ENCODE measurements at regions not wholly inside any gene's neighbourhood (a gene's known extent, or its start where the extent isn't known, plus 50 kb on each side); places are given as distances from the start of the nearest gene placed in this dataset.

- no peak for DNase-seq
Measured at GRCh38 chr2:176471949-176472348, 202.7 kb downstream of the MTX2 start.

DNA sequence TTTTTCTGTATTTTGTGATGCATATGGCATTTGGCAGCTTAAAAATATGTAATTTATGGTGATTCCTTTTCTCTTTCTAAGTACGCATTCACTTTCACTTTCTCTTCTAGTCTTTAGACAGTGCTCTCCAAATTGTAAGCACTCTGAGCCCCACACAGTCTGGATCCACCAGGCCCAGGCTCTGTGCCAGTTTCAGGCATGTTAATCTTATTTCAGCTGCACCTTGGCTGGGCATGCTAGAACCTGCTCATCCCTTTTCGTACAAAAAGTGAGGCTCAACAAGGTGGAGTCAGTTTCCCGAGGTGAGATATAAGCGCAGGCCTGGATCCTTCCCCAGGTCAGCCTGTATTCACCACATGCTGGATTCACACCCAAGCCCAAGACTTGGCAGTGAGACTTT, 203.9 kb downstream of the MTX2 start:
- peak; percentile 49 for DNase-seq

GRCh38 chr2:176473851-176474250, 204.6 kb downstream of the MTX2 start:
- DNase-seq = no peak

- DNase-seq = no peak
Measured at GRCh38 chr2:176477336-176477735, 208.1 kb downstream of the MTX2 start.

GRCh38 chr2:176479961-176480360, 210.7 kb downstream of the MTX2 start:
- no peak for DNase-seq

DNA sequence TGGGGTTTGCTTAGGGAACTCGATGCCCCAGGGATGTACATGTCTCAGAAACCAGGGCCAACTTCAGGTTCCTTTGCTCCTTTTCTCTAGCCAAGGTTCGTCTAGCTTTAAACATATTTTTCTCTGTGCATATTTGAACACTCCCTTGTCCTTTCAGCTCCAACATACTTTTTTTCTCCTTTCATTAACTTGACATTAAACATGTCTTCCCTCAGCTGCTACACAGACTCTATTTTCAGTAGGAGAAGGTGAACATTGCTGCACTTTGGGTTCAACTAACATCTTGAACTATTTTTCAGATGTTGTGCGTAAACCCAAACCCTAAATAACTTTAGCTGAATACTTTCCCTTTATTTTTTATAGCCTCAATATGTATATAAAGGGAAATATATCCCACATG, 212.9 kb downstream of the MTX2 start:
- DNase-seq = no peak

DNA sequence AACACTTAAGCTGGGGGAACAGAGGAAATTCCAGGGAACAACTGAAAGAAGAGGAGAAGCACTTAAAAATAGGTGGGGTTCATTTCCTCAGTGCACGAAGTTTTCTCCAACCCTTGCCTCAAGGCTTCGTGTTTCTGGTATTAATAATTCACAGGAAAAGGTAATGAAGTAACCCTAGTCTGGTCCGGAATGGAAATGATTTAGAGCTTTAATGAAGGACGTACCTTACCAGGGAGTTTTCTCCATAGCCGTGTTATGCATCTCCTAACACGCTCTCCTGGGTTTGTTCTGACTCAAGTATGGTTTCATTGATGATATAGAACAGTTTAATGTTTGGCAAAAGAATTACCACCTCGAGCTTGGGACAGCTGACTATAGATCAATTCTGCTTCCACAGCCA, 214.2 kb downstream of the MTX2 start:
- DNase-seq = no peak

DNA sequence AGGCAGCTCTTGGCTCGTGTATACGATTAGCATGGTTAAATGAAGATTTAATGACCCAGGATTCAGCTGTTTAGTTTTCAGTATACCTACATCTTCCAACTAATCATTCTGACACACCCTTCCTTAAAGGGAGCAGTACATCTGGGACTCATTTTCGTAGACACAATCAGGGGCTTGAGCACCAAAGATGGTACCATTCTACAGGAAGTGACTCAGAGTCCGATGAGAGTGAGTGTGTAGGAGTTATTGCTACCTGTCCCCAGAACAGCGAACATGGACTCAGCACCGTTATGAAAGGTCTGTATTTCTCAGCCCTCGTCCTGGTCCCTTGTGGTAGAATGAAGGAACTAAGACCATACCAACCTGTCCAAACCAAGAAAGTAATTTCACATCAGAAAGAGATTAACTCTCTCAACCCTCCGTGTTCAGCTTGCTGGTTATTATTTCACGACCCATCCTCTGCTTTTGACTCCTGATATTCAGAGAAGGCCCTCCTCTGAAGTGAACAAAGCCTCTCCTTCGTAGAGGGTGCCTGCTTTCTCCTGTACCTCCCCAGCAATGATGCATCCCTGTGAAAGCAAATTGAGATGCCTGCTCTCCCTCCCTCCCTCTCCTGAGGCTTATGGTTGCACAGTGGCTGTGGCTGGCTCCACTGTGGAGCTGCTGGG, 214.8 kb downstream of the MTX2 start:
- no peak for DNase-seq

DNA sequence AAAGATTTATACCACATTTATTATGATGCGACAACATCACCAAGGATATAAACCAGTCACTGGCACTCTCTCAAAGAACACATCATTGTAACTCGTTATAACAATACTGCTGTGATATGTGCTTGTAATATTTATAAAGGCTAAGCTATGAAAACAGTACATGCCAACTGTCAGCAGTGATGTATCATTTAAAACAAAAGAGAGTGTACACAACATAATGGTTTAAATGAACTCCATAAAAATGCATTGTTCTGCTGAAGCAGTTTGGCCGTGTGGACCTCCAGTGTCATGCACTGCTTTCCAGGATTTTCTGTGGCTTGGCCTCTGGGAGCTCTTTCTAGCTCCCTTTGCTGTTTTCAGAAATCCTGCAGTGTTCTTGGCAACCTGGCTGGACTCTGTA, 215.6 kb downstream of the MTX2 start:
- DNase-seq = peak; percentile 14

GRCh38 chr2:176488431-176488830, 219.2 kb downstream of the MTX2 start:
- DNase-seq = no peak

GRCh38 chr2:176490061-176490861, 221.0 kb downstream of the MTX2 start:
- DNase-seq = no peak

GRCh38 chr2:176491172-176491904, 222.1 kb downstream of the MTX2 start:
- DNase-seq = no peak

GRCh38 chr2:176492583-176492982, 223.3 kb downstream of the MTX2 start:
- DNase-seq = no peak

GRCh38 chr2:176493226-176493825, 224.1 kb downstream of the MTX2 start:
- no peak for DNase-seq

- no peak for DNase-seq
Measured at GRCh38 chr2:176493909-176494308, 224.7 kb downstream of the MTX2 start.

- peak; percentile 30 for DNase-seq
Measured at GRCh38 chr2:176494949-176495353, 225.7 kb downstream of the MTX2 start.

DNA sequence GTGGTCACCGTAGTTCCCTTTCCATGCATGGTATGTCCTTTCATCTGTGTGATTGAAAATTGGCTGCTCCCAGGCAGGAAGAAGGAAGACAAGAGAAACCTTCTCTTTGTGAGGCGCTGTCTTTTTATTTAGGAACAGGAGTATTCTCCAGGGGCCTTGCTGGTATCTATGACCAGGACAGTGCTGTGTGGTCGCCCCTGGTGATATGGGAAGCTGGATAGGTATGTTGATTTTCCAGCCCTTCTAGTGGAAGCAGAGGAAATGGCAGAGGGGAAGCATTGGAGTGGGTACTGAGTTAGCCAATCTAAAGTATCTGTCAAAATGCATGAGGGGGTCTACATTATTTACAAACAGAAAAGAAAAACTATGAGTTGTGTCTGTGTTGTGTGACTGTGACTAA, 226.6 kb downstream of the MTX2 start:
- no peak for DNase-seq

- DNase-seq = no peak
Measured at GRCh38 chr2:176496761-176497160, 227.5 kb downstream of the MTX2 start.

- no peak for DNase-seq
Measured at GRCh38 chr2:176500901-176501300, 231.7 kb downstream of the MTX2 start.

DNA sequence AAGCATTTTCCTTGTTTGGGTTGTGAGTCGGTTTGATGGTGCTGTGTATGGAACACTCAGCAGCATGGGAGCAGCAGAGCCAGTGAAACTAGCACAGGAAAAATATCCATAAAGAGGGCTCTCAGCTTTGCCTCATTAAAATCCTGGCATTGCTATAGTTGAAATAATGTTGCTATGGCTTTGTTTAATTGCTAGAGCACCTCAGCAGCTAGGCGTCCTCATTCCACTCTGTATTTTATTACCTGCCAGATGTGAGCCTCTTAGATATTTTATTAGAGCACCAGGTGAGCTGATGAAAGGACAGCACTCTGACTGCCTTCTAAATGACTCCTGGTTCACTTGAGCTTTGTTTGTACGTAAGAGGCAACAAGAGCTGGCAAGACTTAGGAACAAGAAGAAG, 232.4 kb downstream of the MTX2 start:
- DNase-seq = peak; percentile 87

- DNase-seq = peak; percentile 8
Measured at GRCh38 chr2:176502619-176503018, 233.4 kb downstream of the MTX2 start.

- no peak for DNase-seq
Measured at GRCh38 chr2:176503776-176504175, 234.5 kb downstream of the MTX2 start.

DNA sequence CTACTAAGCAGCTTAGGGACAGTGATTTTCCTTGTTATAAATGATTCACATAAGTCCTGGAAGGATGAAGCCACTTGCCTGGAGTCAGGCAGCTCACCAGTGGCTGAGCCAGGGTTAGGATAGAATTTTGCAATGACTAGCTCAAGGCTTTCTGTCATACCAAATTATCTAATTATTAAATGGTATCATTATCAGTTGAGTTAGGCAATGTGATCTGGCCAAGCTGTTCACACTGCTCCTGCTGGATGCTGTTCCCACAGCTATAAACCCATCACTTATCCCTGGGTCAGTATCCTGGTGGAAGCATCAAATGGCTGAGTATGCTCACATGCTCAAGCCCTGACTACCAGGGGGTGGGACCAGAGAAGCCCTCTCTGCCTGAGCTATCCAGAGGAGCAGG, 235.2 kb downstream of the MTX2 start:
- no peak for DNase-seq

GRCh38 chr2:176507786-176508185, 238.5 kb downstream of the MTX2 start:
- no peak for DNase-seq

All from NCI-H2029 treated with DMSO at 0.1 percent for 48 hours (cell line).